Glutamatergic neuron (in vitro differentiated cells): ENCODE measurements at regions not wholly inside any gene's neighbourhood (a gene's known extent, or its start where the extent isn't known, plus 50 kb on each side); places are given as distances from the start of the nearest gene placed in this dataset.
"Not testable (repeated sequence)": the region's sequence is repeated elsewhere in the genome, so short reads cannot be mapped to it uniquely, and the experiment has no call there.

Experiments used
- DNase-seq: peaks from one replicate; pipeline ENCODE4 v3.0.0; 2022
- H3K27ac Mint-ChIP-seq: one replicate; pipeline ENCODE4 v1.8.0; 2020; ENCODE audit warnings: mild to moderate bottlenecking, mixed read lengths, inconsistent platforms; ENCODE audit not compliant: unreplicated experiment
- H3K27me3 Mint-ChIP-seq: one replicate; pipeline ENCODE4 v1.8.0; 2020; ENCODE audit warnings: mild to moderate bottlenecking, moderate library complexity, mixed read lengths, inconsistent platforms; ENCODE audit not compliant: unreplicated experiment
- H3K36me3 Mint-ChIP-seq: one replicate; pipeline ENCODE4 v1.8.0; 2020; ENCODE audit warnings: mild to moderate bottlenecking, mixed read lengths, inconsistent platforms; ENCODE audit not compliant: unreplicated experiment
- H3K4me1 Mint-ChIP-seq: one replicate; pipeline ENCODE4 v1.8.0; 2020; ENCODE audit warnings: mild to moderate bottlenecking, low read depth, mixed read lengths, inconsistent platforms; ENCODE audit not compliant: unreplicated experiment
- H3K4me3 Mint-ChIP-seq: one replicate; pipeline ENCODE4 v1.8.0; 2020; ENCODE audit warnings: mild to moderate bottlenecking, mixed read lengths, inconsistent platforms; ENCODE audit not compliant: unreplicated experiment
- H3K9me3 Mint-ChIP-seq: one replicate; pipeline ENCODE4 v1.8.0; 2020; ENCODE audit warnings: mild to moderate bottlenecking, moderate library complexity, mixed read lengths, inconsistent platforms; ENCODE audit not compliant: unreplicated experiment
- CTCF ChIP-seq: fragments of 200-600 bp; sonication (generic); IDR thresholded peaks from one replicate; pipeline ENCODE4 v1.5.0; 2021; ENCODE audit not compliant: partially characterized antibody, unreplicated experiment

- Mint-ChIP-seq H3K27ac (no peak overlapping the region), H3K4me3 (no peak overlapping the region), H3K27me3 (no peaks in the 10 kb centered on the region), H3K36me3 (peaks cover 7% of the 10 kb centered on the region), H3K9me3 (peaks cover 5% of the 10 kb centered on the region), H3K4me1 (no peaks in the 10 kb centered on the region)
- no peak for TF ChIP-seq CTCF
- no peak for DNase-seq
Measured at GRCh38 chr10:38209332-38209731, 115.2 kb downstream of the ZNF37A start.

GRCh38 chr10:38209748-38210147 is 115.6 kb downstream of the ZNF37A start:
- H3K27ac Mint-ChIP-seq, H3K36me3 Mint-ChIP-seq, H3K27me3 Mint-ChIP-seq, H3K4me3 Mint-ChIP-seq, H3K9me3 Mint-ChIP-seq, H3K4me1 Mint-ChIP-seq, DNase-seq: not testable (repeated sequence)

DNA sequence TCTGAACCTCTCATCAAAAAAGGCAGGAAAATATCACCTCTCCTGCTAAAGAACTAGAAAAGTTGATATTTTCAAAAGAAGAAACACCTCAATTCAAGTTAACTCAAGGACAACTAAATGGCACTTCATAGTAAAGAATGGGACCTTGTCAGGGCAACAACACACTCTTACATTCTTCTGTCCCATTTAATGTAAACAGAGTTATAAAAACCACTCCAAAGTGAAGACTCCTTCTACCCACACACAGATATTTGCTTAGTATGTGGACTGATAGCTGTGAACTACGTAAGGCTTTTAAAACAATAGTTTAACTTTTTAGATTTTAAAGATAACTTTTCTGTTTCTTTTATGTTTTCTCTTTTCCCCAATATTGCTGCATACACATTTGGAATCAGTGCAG is 118.3 kb downstream of the ZNF37A start:
- Mint-ChIP-seq H3K36me3 (peaks cover 3% of the 10 kb centered on the region), H3K27me3 (no peaks in the 10 kb centered on the region), H3K9me3 (peaks cover 8% of the 10 kb centered on the region), H3K27ac (no peak overlapping the region), H3K4me3 (no peak overlapping the region), H3K4me1 (no peaks in the 10 kb centered on the region)
- DNase-seq = no peak
- TF ChIP-seq CTCF = no peak

GRCh38 chr10:38226385-38226784 is 132.2 kb downstream of the ZNF37A start:
- Mint-ChIP-seq H3K9me3 (peaks cover 11% of the 10 kb centered on the region), H3K27me3 (peaks cover 2% of the 10 kb centered on the region)

GRCh38 chr10:38228394-38228793 is 134.3 kb downstream of the ZNF37A start:
- H3K9me3 Mint-ChIP-seq = peaks cover 5% of the 10 kb centered on the region
- no peak for DNase-seq
- H3K27me3 Mint-ChIP-seq = no peaks in the 10 kb centered on the region
- H3K27ac Mint-ChIP-seq = no peak overlapping the region
- peaks cover 5% of the 10 kb centered on the region for H3K36me3 Mint-ChIP-seq
- TF ChIP-seq CTCF = no peak
- no peak overlapping the region for H3K4me3 Mint-ChIP-seq
- H3K4me1 Mint-ChIP-seq = no peaks in the 10 kb centered on the region

More at GRCh38 chr10:38226385-38226784, 132.2 kb downstream of the ZNF37A start:
- Mint-ChIP-seq H3K27ac (no peak overlapping the region), H3K36me3 (peaks cover 5% of the 10 kb centered on the region), H3K4me1 (no peaks in the 10 kb centered on the region), H3K4me3 (no peak overlapping the region)
- TF ChIP-seq CTCF = no peak
- no peak for DNase-seq

DNA sequence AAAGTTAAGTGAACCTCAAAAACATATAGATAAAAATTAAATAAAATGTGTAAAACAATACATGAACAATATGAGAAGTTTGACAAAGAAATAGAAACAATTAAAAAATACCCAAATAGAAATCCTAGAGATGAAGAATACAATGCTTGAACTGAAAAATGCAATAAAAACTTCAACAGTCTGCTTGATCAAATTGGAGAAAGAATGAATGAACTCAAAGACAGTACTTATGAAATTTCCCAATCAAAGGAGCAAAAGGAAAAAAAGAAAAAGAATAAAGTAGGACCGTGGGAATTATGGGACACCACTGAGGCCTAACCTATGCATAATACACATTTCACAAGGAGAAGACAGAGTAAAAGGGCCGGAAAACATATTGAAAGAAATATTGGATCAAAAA is 144.3 kb downstream of the ZNF37A start:
- not testable (repeated sequence) for H3K4me1 Mint-ChIP-seq, H3K9me3 Mint-ChIP-seq, H3K27ac Mint-ChIP-seq, DNase-seq, H3K27me3 Mint-ChIP-seq, H3K36me3 Mint-ChIP-seq, H3K4me3 Mint-ChIP-seq

DNA sequence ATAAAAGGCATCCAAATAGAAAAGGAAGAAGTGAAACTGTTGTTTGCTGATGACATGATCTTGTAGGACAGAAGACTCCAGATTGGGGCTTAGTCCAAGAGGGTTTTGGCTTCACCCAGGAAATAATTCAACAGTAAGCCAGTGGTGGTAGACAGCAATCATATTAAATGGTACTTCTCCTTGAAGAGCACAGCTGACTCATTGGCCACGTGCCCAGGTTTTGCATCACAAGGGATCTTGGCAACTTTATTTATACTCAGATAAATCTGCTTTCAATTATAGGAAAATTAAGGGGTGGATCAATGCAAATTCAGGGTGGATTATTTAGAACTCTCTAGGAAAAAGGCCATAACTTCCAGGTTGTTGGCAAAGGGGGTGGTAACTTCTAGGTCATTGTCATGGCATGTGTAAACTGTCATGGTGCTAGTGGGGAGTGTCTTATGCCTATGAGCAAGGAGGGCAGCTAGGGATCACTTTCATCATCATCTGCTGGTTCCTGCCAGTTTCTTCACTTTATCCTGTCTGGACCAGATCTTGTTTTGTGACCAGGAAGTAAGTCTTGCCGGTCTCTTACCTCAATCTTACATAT is 148.0 kb downstream of the ZNF37A start:
- H3K4me1 Mint-ChIP-seq, H3K27ac Mint-ChIP-seq, H3K9me3 Mint-ChIP-seq, H3K27me3 Mint-ChIP-seq, H3K4me3 Mint-ChIP-seq, H3K36me3 Mint-ChIP-seq, DNase-seq: not testable (repeated sequence)

DNA sequence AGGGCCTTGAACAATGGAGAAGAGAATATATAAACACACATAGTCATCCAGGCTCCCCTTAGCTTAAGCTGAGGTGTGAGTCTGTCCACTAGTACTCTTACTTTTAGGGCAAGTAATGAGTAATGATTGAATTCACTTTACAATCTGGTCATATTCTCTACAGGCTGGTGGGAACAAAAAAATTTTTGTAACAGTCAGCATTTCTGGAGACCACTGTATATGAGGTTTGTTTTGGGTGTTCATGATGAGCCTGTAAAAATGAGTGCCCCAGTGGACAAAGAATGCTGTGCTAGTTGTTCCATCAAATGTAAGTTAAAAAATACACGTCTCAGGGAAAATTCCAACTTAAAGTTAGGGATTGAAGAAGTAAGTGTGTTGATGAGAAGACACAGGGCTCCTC is 154.0 kb downstream of the ZNF37A start:
- H3K27me3 Mint-ChIP-seq, H3K4me1 Mint-ChIP-seq, H3K36me3 Mint-ChIP-seq, H3K4me3 Mint-ChIP-seq, H3K27ac Mint-ChIP-seq, H3K9me3 Mint-ChIP-seq, DNase-seq: not testable (repeated sequence)

DNA sequence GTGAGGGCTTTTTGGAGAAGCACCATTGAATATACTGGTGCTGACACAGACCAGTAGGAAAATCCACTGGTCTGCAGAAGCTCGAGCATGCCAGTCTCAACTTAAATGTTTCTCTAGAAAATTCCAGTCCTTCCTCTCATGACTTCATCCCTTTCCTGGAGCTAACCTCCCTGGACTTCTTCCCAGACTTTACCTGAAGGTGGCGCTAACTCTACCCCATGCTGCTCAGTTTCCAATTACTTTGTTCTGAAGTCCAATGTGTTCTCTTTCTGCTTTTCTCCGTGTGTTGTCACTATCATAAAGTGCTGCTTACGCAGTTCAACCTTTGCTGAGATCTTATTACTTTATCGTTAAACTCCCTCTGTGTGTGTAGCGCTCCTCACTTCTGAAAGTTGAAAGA is 158.4 kb downstream of the ZNF37A start:
- H3K27me3 Mint-ChIP-seq, H3K4me3 Mint-ChIP-seq, H3K27ac Mint-ChIP-seq, H3K36me3 Mint-ChIP-seq, H3K4me1 Mint-ChIP-seq, DNase-seq: not testable (repeated sequence)
- H3K9me3 Mint-ChIP-seq = peaks cover 11% of the 10 kb centered on the region
